ENCODE measurements at regions not wholly inside any gene's neighbourhood (a gene's known extent, or its start where the extent isn't known, plus 50 kb on each side); places are given as distances from the start of the nearest gene placed in this dataset.

DNA sequence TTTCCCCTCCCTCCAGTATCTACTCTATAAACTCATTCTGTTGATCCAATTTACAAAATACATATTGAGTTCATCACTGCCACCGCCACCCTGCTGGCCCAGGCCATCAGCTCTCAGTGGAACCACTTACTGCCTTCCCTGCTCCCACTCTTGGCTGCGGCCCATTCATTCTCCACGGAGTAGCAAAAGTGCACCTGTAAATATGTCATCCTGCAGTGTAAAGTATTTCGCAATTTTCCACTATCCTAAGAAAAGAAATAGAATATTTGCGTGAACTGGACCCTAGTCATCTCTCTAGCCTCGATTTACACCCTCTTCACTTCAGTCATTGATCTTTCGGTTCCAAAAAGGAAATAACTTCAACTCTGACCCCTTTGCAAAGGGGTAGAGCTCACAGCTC lies 258.3 kb upstream of the TFAP2D start:
- TF ChIP-seq, protein P1, sequence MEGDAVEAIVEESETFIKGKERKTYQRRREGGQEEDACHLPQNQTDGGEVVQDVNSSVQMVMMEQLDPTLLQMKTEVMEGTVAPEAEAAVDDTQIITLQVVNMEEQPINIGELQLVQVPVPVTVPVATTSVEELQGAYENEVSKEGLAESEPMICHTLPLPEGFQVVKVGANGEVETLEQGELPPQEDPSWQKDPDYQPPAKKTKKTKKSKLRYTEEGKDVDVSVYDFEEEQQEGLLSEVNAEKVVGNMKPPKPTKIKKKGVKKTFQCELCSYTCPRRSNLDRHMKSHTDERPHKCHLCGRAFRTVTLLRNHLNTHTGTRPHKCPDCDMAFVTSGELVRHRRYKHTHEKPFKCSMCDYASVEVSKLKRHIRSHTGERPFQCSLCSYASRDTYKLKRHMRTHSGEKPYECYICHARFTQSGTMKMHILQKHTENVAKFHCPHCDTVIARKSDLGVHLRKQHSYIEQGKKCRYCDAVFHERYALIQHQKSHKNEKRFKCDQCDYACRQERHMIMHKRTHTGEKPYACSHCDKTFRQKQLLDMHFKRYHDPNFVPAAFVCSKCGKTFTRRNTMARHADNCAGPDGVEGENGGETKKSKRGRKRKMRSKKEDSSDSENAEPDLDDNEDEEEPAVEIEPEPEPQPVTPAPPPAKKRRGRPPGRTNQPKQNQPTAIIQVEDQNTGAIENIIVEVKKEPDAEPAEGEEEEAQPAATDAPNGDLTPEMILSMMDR (IDR thresholded peaks at IDR 0.05), result no peak
- no peak for TF ChIP-seq POLR2A (IDR thresholded peaks at IDR 0.05)
